NCI-H2107 treated with DMSO at 0.1 percent for 48 hours (cell line): ENCODE measurements at regions not wholly inside any gene's neighbourhood (a gene's known extent, or its start where the extent isn't known, plus 50 kb on each side); places are given as distances from the start of the nearest gene placed in this dataset.

Source experiments
- DNase-seq: peaks from one replicate; lab custom pipeline; 2025; ENCODE audit not compliant: unreplicated experiment; lab: John Stamatoyannopoulos, UW

GRCh38 chr11:15534266-15534665, 419.5 kb downstream of the INSC start:
- no peak for DNase-seq

GRCh38 chr11:15535414-15535813, 420.7 kb downstream of the INSC start:
- no peak for DNase-seq

GRCh38 chr11:15536438-15536837, 421.7 kb downstream of the INSC start:
- no peak for DNase-seq

GRCh38 chr11:15539645-15540044, 424.9 kb downstream of the INSC start:
- no peak for DNase-seq

- DNase-seq = no peak
Measured at GRCh38 chr11:15541079-15541478, 426.4 kb downstream of the INSC start.

- DNase-seq = no peak
Measured at GRCh38 chr11:15544353-15544752, 429.6 kb downstream of the INSC start.

- no peak for DNase-seq
Measured at GRCh38 chr11:15547685-15548084, 433.0 kb downstream of the INSC start.

GRCh38 chr11:15551901-15552851, 437.5 kb downstream of the INSC start:
- DNase-seq = no peak

GRCh38 chr11:15555161-15555560, 440.4 kb downstream of the INSC start:
- no peak for DNase-seq

- DNase-seq = no peak
Measured at GRCh38 chr11:15557457-15558230, 442.9 kb downstream of the INSC start.

- DNase-seq = no peak
Measured at GRCh38 chr11:15558513-15559181, 443.9 kb downstream of the INSC start.

- DNase-seq = no peak
Measured at GRCh38 chr11:15560689-15561467, 446.2 kb downstream of the INSC start.

- no peak for DNase-seq
Measured at GRCh38 chr11:15562230-15562629, 447.5 kb downstream of the INSC start.

GRCh38 chr11:15563054-15563453, 448.3 kb downstream of the INSC start:
- DNase-seq = peak; percentile 72

GRCh38 chr11:15565880-15566279, 451.2 kb downstream of the INSC start:
- DNase-seq = peak; percentile 83

- DNase-seq = peak; percentile 20
Measured at GRCh38 chr11:15568440-15568839, 453.7 kb downstream of the INSC start.

GRCh38 chr11:15569305-15570025, 454.7 kb downstream of the INSC start:
- DNase-seq = no peak

GRCh38 chr11:15575409-15575808, 460.7 kb downstream of the INSC start:
- DNase-seq = no peak

- no peak for DNase-seq
Measured at GRCh38 chr11:15576769-15577168, 462.0 kb downstream of the INSC start.

- DNase-seq = no peak
Measured at GRCh38 chr11:15577519-15577918, 462.8 kb downstream of the INSC start.
